Fibroblast of lung (primary cell): ENCODE measurements at regions not wholly inside any gene's neighbourhood (a gene's known extent, or its start where the extent isn't known, plus 50 kb on each side); places are given as distances from the start of the nearest gene placed in this dataset.

Source experiments
- DNase-seq, 2 donors: peaks; one replicate each; pipeline versions ENCODE4 v3.0.0 to v3.0.0-alpha.2; 2010; ENCODE audit warnings: low read depth in 2 of 2
- H2AFZ ChIP-seq: 2 replicates; pipeline ENCODE4 v1.5.1; 2012; ENCODE audit warnings: low read length, control low read depth, inconsistent platforms
- H3K27ac ChIP-seq: 2 replicates; pipeline ENCODE4 v1.5.1; 2011; ENCODE audit warnings: low read length, control low read depth; ENCODE audit not compliant: insufficient read depth
- H3K27me3 ChIP-seq: 2 replicates; pipeline ENCODE4 v1.5.1; 2011; ENCODE audit warnings: mild to moderate bottlenecking, low read length; ENCODE audit not compliant: control insufficient read depth, insufficient read depth
- H3K36me3 ChIP-seq: 2 replicates; pipeline ENCODE4 v1.5.1; 2011; ENCODE audit warnings: low read length; ENCODE audit not compliant: control insufficient read depth, insufficient read depth
- H3K4me1 ChIP-seq: 2 replicates; pipeline ENCODE4 v1.5.1; 2011; ENCODE audit warnings: low read length; ENCODE audit not compliant: control insufficient read depth, insufficient read depth; ENCODE audit errors: extremely low read depth
- H3K4me2 ChIP-seq: 2 replicates; pipeline ENCODE4 v1.5.1; 2011; ENCODE audit warnings: low read length, control low read depth; ENCODE audit not compliant: insufficient read depth; ENCODE audit errors: extremely low read depth
- H3K4me3 ChIP-seq, 4 experiments: fragments of 200-600 bp in 1 of 4; sonication (generic) in 1 of 4; replicated peaks in 1 of 4; 2 replicates each; pipeline ENCODE4 v1.5.1; 2011 to 2016; ENCODE audit warnings: low read length in 4 of 4, low read depth in 3 of 4, mild to moderate bottlenecking in 3 of 4, control low read depth in 2 of 4, inconsistent platforms in 1 of 4, mixed read lengths in 1 of 4; ENCODE audit not compliant: insufficient read depth in 1 of 4; ENCODE audit errors: control extremely low read depth in 1 of 4
- H3K79me2 ChIP-seq: 2 replicates; pipeline ENCODE4 v1.5.1; 2012; ENCODE audit warnings: mild to moderate bottlenecking, low read length, inconsistent platforms; ENCODE audit not compliant: control insufficient read depth, insufficient read depth
- H3K9ac ChIP-seq: 2 replicates; pipeline ENCODE4 v1.5.1; 2011; ENCODE audit warnings: mild to moderate bottlenecking, low read length, control low read depth; ENCODE audit not compliant: insufficient read depth
- H3K9me3 ChIP-seq: 2 replicates; pipeline ENCODE4 v1.5.1; 2012; ENCODE audit warnings: low read depth, low read length; ENCODE audit not compliant: control insufficient read depth, insufficient read depth
- H4K20me1 ChIP-seq: 2 replicates; pipeline ENCODE4 v1.5.1; 2011; ENCODE audit warnings: low read length; ENCODE audit not compliant: control insufficient read depth, insufficient read depth; ENCODE audit errors: extremely low read depth
- EZH2 ChIP-seq: IDR thresholded peaks from 2 replicates; pipeline ENCODE4 v1.5.1; 2012; ENCODE audit warnings: low read length, control low read depth, mild to moderate bottlenecking; ENCODE audit errors: missing control alignments
- TF ChIP-seq, protein P1 (sequence below), 2 donors: IDR thresholded peaks in 1 of 2; conservative IDR thresholded peaks in 1 of 2; 1 replicate in 1 of 2; 2 replicates in 1 of 2; pipeline ENCODE4 v1.5.1; 2011 to 2012; ENCODE audit warnings: low read length in 2 of 2, control low read depth in 1 of 2, inconsistent platforms in 1 of 2, low read depth in 1 of 2, mild to moderate bottlenecking in 1 of 2

DNA sequence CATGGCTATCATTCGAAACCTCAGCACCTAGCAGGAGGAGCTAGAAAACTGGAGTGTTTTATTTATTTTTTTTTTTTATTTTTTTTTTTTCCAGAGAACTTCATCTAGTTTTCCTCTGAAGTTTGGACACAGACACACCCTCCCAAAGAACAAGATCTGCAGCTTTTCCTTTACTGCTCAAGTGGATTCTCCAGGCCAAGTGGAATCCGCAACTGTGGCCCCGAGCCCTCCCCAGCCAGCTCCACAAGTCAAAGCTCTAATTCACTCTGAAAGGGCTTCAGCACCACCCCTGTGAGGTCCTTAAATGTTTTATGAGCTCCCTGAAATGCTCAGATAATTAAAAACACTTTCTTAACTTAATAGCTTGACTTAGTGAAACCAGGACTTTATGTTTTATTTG, 332.1 kb upstream of the DYNLRB2 start:
- no peak for TF ChIP-seq EZH2
- TF ChIP-seq, protein P1, sequence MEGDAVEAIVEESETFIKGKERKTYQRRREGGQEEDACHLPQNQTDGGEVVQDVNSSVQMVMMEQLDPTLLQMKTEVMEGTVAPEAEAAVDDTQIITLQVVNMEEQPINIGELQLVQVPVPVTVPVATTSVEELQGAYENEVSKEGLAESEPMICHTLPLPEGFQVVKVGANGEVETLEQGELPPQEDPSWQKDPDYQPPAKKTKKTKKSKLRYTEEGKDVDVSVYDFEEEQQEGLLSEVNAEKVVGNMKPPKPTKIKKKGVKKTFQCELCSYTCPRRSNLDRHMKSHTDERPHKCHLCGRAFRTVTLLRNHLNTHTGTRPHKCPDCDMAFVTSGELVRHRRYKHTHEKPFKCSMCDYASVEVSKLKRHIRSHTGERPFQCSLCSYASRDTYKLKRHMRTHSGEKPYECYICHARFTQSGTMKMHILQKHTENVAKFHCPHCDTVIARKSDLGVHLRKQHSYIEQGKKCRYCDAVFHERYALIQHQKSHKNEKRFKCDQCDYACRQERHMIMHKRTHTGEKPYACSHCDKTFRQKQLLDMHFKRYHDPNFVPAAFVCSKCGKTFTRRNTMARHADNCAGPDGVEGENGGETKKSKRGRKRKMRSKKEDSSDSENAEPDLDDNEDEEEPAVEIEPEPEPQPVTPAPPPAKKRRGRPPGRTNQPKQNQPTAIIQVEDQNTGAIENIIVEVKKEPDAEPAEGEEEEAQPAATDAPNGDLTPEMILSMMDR (conservative IDR thresholded peaks at IDR 0.05 in 1 of 2, IDR thresholded peaks at IDR 0.05 in 1 of 2; ENCODE audit: low read depth in 1 of 2, low read length in 2 of 2), result no peak
- no peaks in the 10 kb centered on the region for H3K36me3 ChIP-seq
- no peaks in the 10 kb centered on the region for H3K79me2 ChIP-seq
- H3K27ac ChIP-seq, result no peak overlapping the region
- no peak for DNase-seq
- H3K4me2 ChIP-seq, result no peak overlapping the region
- H2AFZ ChIP-seq, result no peak overlapping the region
- no peak overlapping the region for H3K9ac ChIP-seq
- no peaks in the 10 kb centered on the region for H3K9me3 ChIP-seq
- no peaks in the 10 kb centered on the region for H4K20me1 ChIP-seq
- H3K27me3 ChIP-seq, result no peaks in the 10 kb centered on the region
- H3K4me3 ChIP-seq, result no peak overlapping the region
- H3K4me1 ChIP-seq, result no peaks in the 10 kb centered on the region

DNA sequence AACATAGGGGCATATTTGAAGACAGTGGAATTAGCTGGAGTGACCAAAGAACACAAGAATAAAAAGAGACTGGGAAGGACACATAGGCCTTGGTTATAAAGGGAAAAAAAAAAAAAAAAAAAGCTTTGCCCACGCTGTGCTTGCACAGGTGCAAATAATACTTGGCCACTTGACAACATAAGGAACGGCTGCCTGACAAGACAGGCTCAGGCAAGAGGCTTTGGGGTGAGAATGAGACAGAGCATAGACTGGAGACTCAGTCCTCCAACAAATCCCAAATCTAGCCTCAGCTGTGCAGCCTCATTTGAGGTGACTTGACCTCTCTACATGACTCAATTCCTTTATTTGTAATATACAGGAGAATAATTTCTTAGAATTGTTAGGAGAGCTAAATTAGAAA, 332.8 kb upstream of the DYNLRB2 start:
- no peaks in the 10 kb centered on the region for H4K20me1 ChIP-seq
- no peak overlapping the region for H3K4me2 ChIP-seq
- no peak overlapping the region for H3K27ac ChIP-seq
- H3K4me3 ChIP-seq, result no peak overlapping the region
- no peaks in the 10 kb centered on the region for H3K4me1 ChIP-seq
- no peak overlapping the region for H3K9ac ChIP-seq
- no peak for DNase-seq
- no peaks in the 10 kb centered on the region for H3K79me2 ChIP-seq
- no peak for TF ChIP-seq EZH2
- TF ChIP-seq, protein P1 (conservative IDR thresholded peaks at IDR 0.05 in 1 of 2, IDR thresholded peaks at IDR 0.05 in 1 of 2; ENCODE audit: low read depth in 1 of 2, low read length in 2 of 2), result no peak
- no peaks in the 10 kb centered on the region for H3K36me3 ChIP-seq
- no peak overlapping the region for H2AFZ ChIP-seq
- H3K27me3 ChIP-seq, result no peaks in the 10 kb centered on the region
- no peaks in the 10 kb centered on the region for H3K9me3 ChIP-seq

DNA sequence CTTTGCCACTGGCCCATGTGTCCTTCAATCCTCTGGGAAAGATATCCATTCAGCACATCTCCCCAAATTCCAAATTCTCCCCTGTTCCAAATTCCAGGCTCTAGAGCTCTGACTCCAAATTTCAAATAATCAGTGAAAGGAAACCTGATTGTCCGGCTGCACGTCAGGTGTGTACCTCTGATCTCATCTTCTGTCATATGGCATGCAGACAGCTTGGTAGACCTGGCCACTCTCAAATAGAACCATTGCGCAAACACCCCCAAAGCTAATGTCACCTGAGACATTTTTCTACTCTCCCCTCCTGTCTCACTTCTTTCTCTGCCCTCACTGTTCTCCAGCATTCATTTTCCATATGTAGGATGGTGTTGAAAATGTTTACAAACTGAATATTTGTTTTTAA, 337.0 kb upstream of the DYNLRB2 start:
- Histone ChIP-seq H3K27ac (no peak overlapping the region), H3K27me3 (no peaks in the 10 kb centered on the region), H3K4me1 (no peaks in the 10 kb centered on the region), H3K9ac (no peak overlapping the region), H3K9me3 (no peaks in the 10 kb centered on the region), H3K4me3 (no peak overlapping the region), H2AFZ (no peak overlapping the region), H3K36me3 (no peaks in the 10 kb centered on the region), H4K20me1 (no peaks in the 10 kb centered on the region), H3K4me2 (no peak overlapping the region), H3K79me2 (no peaks in the 10 kb centered on the region)
- DNase-seq, result no peak
- TF ChIP-seq, protein P1 (conservative IDR thresholded peaks at IDR 0.05 in 1 of 2, IDR thresholded peaks at IDR 0.05 in 1 of 2; ENCODE audit: low read depth in 1 of 2, low read length in 2 of 2), result no peak
- TF ChIP-seq EZH2, result no peak
